ENCODE measurements at regions not wholly inside any gene's neighbourhood (a gene's known extent, or its start where the extent isn't known, plus 50 kb on each side); places are given as distances from the start of the nearest gene placed in this dataset.

DNA sequence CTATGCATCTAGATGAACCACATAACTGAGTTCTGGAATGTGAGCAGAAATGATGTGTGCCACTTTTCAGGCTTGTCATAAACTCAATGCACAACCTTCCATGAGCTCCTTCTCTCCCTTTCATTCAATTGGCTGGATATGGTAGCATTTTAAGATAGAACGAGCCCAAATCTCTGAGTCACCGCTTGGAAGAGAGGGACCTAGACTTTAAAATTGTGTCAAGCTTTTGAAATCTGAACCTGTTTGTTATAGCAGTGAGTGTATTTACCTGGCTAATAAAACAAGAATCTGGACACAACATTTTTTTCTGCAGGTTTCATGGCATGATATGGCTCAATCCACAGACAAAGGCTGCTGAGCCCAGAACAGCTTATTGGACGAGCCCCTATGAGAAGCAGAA is 297.8 kb upstream of the SPRED2 start:
- no peak for ATAC-seq
- CTCF ChIA-PET, result interaction anchor here (0.7 kb wide), 1 partner anchor 62 kb away, joined by 3 read pairs; no protein-coding TSS in a partner anchor
- POLR2A ChIA-PET, result no interaction called here
- Histone ChIP-seq H3K4me3 (ENCODE audit: low read depth in 2 of 2, low read length in 2 of 2) (no peak overlapping the region), H3K9me3 (ENCODE audit: control insufficient read depth, insufficient read depth, low read depth, low read length) (no peaks in the 10 kb centered on the region), H3K36me3 (ENCODE audit: control insufficient read depth, insufficient read depth, low read length) (no peaks in the 10 kb centered on the region), H3K27ac (ENCODE audit: low read length) (no peak overlapping the region), H3K4me1 (ENCODE audit: control insufficient read depth, insufficient read depth, low read length) (no peaks in the 10 kb centered on the region), H3K27me3 (ENCODE audit: control insufficient read depth, insufficient read depth, low read length) (no peaks in the 10 kb centered on the region)
- TF ChIP-seq SIN3A (IDR thresholded peaks at IDR 0.05; ENCODE audit: borderline replicate concordance, insufficient read depth, low read depth, low read length) (no peak), TCF7L2 (IDR thresholded peaks at IDR 0.05; ENCODE audit: low read depth, low read length) (no peak), POLR2AphosphoS5 (IDR thresholded peaks at IDR 0.05; ENCODE audit: low read depth, low read length) (no peak)
- TF ChIP-seq, protein P1, sequence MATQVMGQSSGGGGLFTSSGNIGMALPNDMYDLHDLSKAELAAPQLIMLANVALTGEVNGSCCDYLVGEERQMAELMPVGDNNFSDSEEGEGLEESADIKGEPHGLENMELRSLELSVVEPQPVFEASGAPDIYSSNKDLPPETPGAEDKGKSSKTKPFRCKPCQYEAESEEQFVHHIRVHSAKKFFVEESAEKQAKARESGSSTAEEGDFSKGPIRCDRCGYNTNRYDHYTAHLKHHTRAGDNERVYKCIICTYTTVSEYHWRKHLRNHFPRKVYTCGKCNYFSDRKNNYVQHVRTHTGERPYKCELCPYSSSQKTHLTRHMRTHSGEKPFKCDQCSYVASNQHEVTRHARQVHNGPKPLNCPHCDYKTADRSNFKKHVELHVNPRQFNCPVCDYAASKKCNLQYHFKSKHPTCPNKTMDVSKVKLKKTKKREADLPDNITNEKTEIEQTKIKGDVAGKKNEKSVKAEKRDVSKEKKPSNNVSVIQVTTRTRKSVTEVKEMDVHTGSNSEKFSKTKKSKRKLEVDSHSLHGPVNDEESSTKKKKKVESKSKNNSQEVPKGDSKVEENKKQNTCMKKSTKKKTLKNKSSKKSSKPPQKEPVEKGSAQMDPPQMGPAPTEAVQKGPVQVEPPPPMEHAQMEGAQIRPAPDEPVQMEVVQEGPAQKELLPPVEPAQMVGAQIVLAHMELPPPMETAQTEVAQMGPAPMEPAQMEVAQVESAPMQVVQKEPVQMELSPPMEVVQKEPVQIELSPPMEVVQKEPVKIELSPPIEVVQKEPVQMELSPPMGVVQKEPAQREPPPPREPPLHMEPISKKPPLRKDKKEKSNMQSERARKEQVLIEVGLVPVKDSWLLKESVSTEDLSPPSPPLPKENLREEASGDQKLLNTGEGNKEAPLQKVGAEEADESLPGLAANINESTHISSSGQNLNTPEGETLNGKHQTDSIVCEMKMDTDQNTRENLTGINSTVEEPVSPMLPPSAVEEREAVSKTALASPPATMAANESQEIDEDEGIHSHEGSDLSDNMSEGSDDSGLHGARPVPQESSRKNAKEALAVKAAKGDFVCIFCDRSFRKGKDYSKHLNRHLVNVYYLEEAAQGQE (IDR thresholded peaks at IDR 0.05; ENCODE audit: insufficient read depth in 1 of 2, low read depth in 2 of 2, low read length in 1 of 2), result no peak
- TF ChIP-seq, protein P2, sequence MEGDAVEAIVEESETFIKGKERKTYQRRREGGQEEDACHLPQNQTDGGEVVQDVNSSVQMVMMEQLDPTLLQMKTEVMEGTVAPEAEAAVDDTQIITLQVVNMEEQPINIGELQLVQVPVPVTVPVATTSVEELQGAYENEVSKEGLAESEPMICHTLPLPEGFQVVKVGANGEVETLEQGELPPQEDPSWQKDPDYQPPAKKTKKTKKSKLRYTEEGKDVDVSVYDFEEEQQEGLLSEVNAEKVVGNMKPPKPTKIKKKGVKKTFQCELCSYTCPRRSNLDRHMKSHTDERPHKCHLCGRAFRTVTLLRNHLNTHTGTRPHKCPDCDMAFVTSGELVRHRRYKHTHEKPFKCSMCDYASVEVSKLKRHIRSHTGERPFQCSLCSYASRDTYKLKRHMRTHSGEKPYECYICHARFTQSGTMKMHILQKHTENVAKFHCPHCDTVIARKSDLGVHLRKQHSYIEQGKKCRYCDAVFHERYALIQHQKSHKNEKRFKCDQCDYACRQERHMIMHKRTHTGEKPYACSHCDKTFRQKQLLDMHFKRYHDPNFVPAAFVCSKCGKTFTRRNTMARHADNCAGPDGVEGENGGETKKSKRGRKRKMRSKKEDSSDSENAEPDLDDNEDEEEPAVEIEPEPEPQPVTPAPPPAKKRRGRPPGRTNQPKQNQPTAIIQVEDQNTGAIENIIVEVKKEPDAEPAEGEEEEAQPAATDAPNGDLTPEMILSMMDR (IDR thresholded peaks at IDR 0.05), result no peak
- BruUV-seq (replicated peaks), result no TSS peak
- intact Hi-C loops (cut with micrococcal nuclease; ENCODE audit: unreplicated experiment), result no loop called here
- DNase-seq (ENCODE audit: low read depth, low spot score), result no peak
- in situ Hi-C loops (cut with HindIII; ENCODE audit: low pct_unique_long_range_greater_than_20kb, low sequenced_read_pairs), result no loop called here

DNA sequence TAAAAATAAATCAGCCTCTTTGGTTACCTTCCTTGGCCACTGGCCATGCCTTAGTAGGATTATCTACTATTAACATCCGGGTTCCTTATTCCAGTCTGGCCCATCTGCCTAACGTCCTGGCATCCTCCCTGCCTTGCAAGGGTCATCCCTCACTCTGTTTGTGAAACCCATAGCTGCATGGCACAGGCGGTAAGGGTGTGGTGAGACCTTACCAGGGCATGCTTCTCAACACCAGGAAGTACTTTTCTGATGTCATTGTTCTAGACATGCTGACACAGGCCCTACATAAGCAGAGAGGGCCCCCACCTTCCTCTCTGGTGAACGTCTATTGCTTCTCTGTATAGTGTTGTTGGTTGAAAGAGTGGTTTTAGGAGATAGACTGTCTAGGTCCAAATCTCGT is 296.8 kb upstream of the SPRED2 start:
- DNase-seq (ENCODE audit: low read depth, low spot score) (no peak), ATAC-seq (no peak)
- TF ChIP-seq POLR2AphosphoS5 (IDR thresholded peaks at IDR 0.05; ENCODE audit: low read depth, low read length), result no peak
- TF ChIP-seq, protein P1 (IDR thresholded peaks at IDR 0.05; ENCODE audit: insufficient read depth in 1 of 2, low read depth in 2 of 2, low read length in 1 of 2), result no peak
- no peak for TF ChIP-seq SIN3A (IDR thresholded peaks at IDR 0.05; ENCODE audit: borderline replicate concordance, insufficient read depth, low read depth, low read length)
- Histone ChIP-seq H3K4me3 (ENCODE audit: low read depth in 2 of 2, low read length in 2 of 2) (no peak overlapping the region), H3K27me3 (ENCODE audit: control insufficient read depth, insufficient read depth, low read length) (no peaks in the 10 kb centered on the region), H3K36me3 (ENCODE audit: control insufficient read depth, insufficient read depth, low read length) (no peaks in the 10 kb centered on the region), H3K9me3 (ENCODE audit: control insufficient read depth, insufficient read depth, low read depth, low read length) (no peaks in the 10 kb centered on the region), H3K27ac (ENCODE audit: low read length) (no peak overlapping the region), H3K4me1 (ENCODE audit: control insufficient read depth, insufficient read depth, low read length) (no peaks in the 10 kb centered on the region)
- CTCF ChIA-PET, result no interaction called here
- intact Hi-C loops (cut with micrococcal nuclease; ENCODE audit: unreplicated experiment), result no loop called here
- no TSS peak for BruUV-seq (replicated peaks)
- POLR2A ChIA-PET, result no interaction called here
- in situ Hi-C loops (cut with HindIII; ENCODE audit: low pct_unique_long_range_greater_than_20kb, low sequenced_read_pairs), result no loop called here

All from Panc1 (cell line).